ENCODE measurements at regions not wholly inside any gene's neighbourhood (a gene's known extent, or its start where the extent isn't known, plus 50 kb on each side); places are given as distances from the start of the nearest gene placed in this dataset.

GRCh38 chr5:143464723-143465490 is 61.4 kb upstream of the NR3C1 start:
- no peak for DNase-seq (ENCODE audit: low read depth, low spot score)

- no peak for DNase-seq (ENCODE audit: low read depth, low spot score)
Observed at GRCh38 chr5:143462431-143462830, 58.9 kb upstream of the NR3C1 start.

GRCh38 chr5:143459433-143459832 is 55.9 kb upstream of the NR3C1 start:
- DNase-seq (ENCODE audit: low read depth, low spot score): no peak

GRCh38 chr5:143456952-143457547 is 53.6 kb upstream of the NR3C1 start:
- DNase-seq (ENCODE audit: low read depth, low spot score): no peak

- no peak for DNase-seq (ENCODE audit: low read depth, low spot score)
Observed at GRCh38 chr5:143454936-143455516, 51.5 kb upstream of the NR3C1 start.

- DNase-seq (ENCODE audit: low read depth, low spot score): no peak
Observed at GRCh38 chr5:143453720-143454119, 50.2 kb upstream of the NR3C1 start.

All from smooth muscle cell of the brain vasculature (primary cell).